HepG2 (cell line): ENCODE measurements at regions not wholly inside any gene's neighbourhood (a gene's known extent, or its start where the extent isn't known, plus 50 kb on each side); places are given as distances from the start of the nearest gene placed in this dataset.

Experiments
- ATAC-seq: fragments of 200-7000 bp; cut with Tn5 transposase; 3 replicates; pipeline ENCODE4 v1.9.1; 2020; ENCODE audit warnings: mild to moderate bottlenecking, moderate library complexity
- BruUV-seq: library from RNA; stranded (reverse); fragments of 400-500 nt; replicated peaks from 2 replicates; lab custom pipeline; 2021; lab: Mats Ljungman, UMichigan
- CTCF ChIA-PET: fragments of 300-600 bp; formaldehyde crosslinking; extraction: SDS; loops from one replicate; lab custom pipeline; 2021; ENCODE audit warnings: low total read pairs, inconsistent platforms, low intra/inter-chr PET ratio; lab: Yijun Ruan, JAX
- POLR2A ChIA-PET: fragments of 350-600 bp; sonication (Branson Sonifier 250); formaldehyde crosslinking; loops from one replicate; lab custom pipeline; 2020; ENCODE audit warnings: antibody characterized with exemption, inconsistent platforms; lab: Yijun Ruan, JAX
- DNase-seq: peaks from one replicate; pipeline ENCODE4 v3.0.0-alpha.2; 2015; ENCODE audit warnings: low spot score
- FAIRE-seq: peaks from 3 replicates; lab custom pipeline; 2011; peaks lifted over from hg19 to GRCh38; lab: Jason Lieb, UNC
- H2AFZ ChIP-seq: one replicate; pipeline ENCODE4 v1.6.1; 2011; ENCODE audit warnings: low read length, inconsistent platforms
- H3K27ac ChIP-seq: fragments of 300-600 bp; 3 replicates; pipeline ENCODE4 v1.8.0; 2011; ENCODE audit warnings: mixed run types, mild to moderate bottlenecking, mixed read lengths, low read length, inconsistent platforms; ENCODE audit not compliant: insufficient read depth; ENCODE audit errors: extremely low read length
- H3K27me3 ChIP-seq, 2 experiments: fragments of 200-600 bp in 1 of 2; 2 replicates in 1 of 2; 3 replicates in 1 of 2; pipeline versions ENCODE4 v1.6.0 to v1.8.0; 2011; ENCODE audit warnings: low read length in 2 of 2, mild to moderate bottlenecking in 2 of 2, moderate library complexity in 2 of 2, inconsistent platforms in 1 of 2; ENCODE audit not compliant: insufficient read depth in 2 of 2, control insufficient read depth in 1 of 2
- H3K36me3 ChIP-seq, 2 experiments: fragments of 200-600 bp in 1 of 2; replicated peaks in 1 of 2; 2 replicates in 1 of 2; 3 replicates in 1 of 2; pipeline versions ENCODE4 v1.5.1 to v1.8.0; 2011; ENCODE audit warnings: low read length in 2 of 2, inconsistent platforms in 1 of 2; ENCODE audit not compliant: insufficient read depth in 2 of 2, control insufficient read depth in 1 of 2
- H3K4me1 ChIP-seq: 2 replicates; pipeline ENCODE4 v1.5.1; 2012; ENCODE audit warnings: low read length, inconsistent platforms; ENCODE audit not compliant: insufficient read depth
- H3K4me2 ChIP-seq: 2 replicates; pipeline ENCODE4 v1.6.0; 2011; ENCODE audit warnings: low read depth, low read length, inconsistent platforms
- H3K4me3 ChIP-seq, 3 experiments: fragments of 200-600 bp in 1 of 3; sonication (generic), shearing (Covaris generic) in 1 of 3; replicated peaks in 1 of 3; 2 replicates each; pipeline ENCODE4 v1.5.1; 2011 to 2016; ENCODE audit warnings: low read length in 3 of 3, inconsistent platforms in 2 of 3, low read depth in 2 of 3, mild to moderate bottlenecking in 2 of 3, control low read depth in 1 of 3, mixed read lengths in 1 of 3; ENCODE audit not compliant: insufficient read depth in 1 of 3
- H3K79me2 ChIP-seq: one replicate; pipeline ENCODE4 v1.6.1; 2011; ENCODE audit warnings: low read length, inconsistent platforms; ENCODE audit not compliant: insufficient read depth
- H3K9ac ChIP-seq: 2 replicates; pipeline ENCODE4 v1.6.0; 2011; ENCODE audit warnings: mild to moderate bottlenecking, low read depth, low read length, inconsistent platforms; ENCODE audit not compliant: insufficient read depth
- H3K9me3 ChIP-seq: 2 replicates; pipeline ENCODE4 v1.5.1; 2012; ENCODE audit warnings: mild to moderate bottlenecking, low read length
- H4K20me1 ChIP-seq: 2 replicates; pipeline ENCODE4 v1.6.0; 2011; ENCODE audit warnings: inconsistent platforms, mild to moderate bottlenecking, low read length, moderate library complexity; ENCODE audit not compliant: insufficient read depth
- POLR2G ChIP-seq: fragments of 200-400 bp; formaldehyde crosslinking; IDR thresholded peaks from 2 replicates; pipeline ENCODE4 v1.6.1; 2018; ENCODE audit warnings: mild to moderate bottlenecking, low read depth, low read length, moderate library complexity
- ZNF24 ChIP-seq: fragments of 450-650 bp; IDR thresholded peaks from 2 replicates; pipeline ENCODE4 v1.6.1; 2017; ENCODE audit warnings: antibody characterized with exemption, mild to moderate bottlenecking
- WGBS: methylation state at CpG from one replicate; pipeline ENCODE4 v1.1.6; 2017; ENCODE audit warnings: low lambda C conversion rate; 5-methylcytosine and 5-hydroxymethylcytosine counted together
- in situ Hi-C: cut with HindIII; loops from 2 replicates; pipeline ENCODE4 v1.10.0; 2017; ENCODE audit warnings: low pct_unique_long_range_greater_than_20kb; ENCODE audit not compliant: extremely low pct_ligation_motif_present
- intact Hi-C: fragments of 100-400 bp; cut with micrococcal nuclease; formaldehyde crosslinking; loops from one replicate; pipeline ENCODE4 v1.10.0; 2022; ENCODE audit not compliant: unreplicated experiment
- TF ChIP-seq, protein P1 (sequence below): sonication (generic); formaldehyde crosslinking; IDR thresholded peaks from 2 replicates; pipeline ENCODE4 v1.4.0; 2020; ENCODE audit warnings: mild to moderate bottlenecking, missing genetic modification reagents

DNA sequence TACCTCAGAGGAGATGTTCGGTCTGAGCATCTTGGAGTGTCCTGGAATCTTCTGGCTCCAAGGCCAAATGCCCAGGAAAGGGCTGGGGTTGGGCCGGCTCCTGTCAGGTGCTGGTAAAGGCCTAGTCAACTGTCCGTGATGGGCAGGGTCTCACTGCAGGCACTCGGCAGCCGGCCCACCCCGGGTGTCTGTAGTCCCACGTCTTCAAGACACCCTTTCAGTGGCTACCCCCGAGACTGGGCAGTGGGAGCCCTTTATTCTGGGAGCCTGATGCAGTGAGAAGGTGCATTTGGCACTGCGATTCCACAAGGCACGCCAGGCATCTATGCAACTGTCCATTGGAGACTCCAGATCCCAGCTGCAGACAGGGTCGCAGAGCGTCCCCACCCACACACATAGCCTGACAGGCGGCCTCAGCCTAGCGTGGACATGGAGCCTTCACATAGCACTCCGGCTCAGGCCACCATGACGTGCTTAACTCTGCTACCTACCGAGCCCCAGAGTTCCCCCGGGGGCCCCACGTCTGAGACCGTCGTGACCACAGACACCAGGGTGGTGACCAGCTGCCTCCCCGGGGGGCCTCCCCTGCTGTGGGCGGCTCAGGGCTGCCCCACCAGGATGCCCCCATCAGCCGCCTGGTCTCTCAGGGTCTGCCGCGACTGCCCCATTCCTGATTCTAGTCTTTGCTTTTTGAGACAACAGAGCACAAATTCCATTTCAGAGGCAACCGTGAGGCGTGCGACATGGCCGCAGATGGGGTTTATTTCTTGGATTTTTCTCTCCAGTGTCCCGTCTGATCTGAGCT lies 331.8 kb upstream of the SFSWAP start:
- TF ChIP-seq ZNF24 (no peak), POLR2G (no peak)
- TF ChIP-seq, protein P1, sequence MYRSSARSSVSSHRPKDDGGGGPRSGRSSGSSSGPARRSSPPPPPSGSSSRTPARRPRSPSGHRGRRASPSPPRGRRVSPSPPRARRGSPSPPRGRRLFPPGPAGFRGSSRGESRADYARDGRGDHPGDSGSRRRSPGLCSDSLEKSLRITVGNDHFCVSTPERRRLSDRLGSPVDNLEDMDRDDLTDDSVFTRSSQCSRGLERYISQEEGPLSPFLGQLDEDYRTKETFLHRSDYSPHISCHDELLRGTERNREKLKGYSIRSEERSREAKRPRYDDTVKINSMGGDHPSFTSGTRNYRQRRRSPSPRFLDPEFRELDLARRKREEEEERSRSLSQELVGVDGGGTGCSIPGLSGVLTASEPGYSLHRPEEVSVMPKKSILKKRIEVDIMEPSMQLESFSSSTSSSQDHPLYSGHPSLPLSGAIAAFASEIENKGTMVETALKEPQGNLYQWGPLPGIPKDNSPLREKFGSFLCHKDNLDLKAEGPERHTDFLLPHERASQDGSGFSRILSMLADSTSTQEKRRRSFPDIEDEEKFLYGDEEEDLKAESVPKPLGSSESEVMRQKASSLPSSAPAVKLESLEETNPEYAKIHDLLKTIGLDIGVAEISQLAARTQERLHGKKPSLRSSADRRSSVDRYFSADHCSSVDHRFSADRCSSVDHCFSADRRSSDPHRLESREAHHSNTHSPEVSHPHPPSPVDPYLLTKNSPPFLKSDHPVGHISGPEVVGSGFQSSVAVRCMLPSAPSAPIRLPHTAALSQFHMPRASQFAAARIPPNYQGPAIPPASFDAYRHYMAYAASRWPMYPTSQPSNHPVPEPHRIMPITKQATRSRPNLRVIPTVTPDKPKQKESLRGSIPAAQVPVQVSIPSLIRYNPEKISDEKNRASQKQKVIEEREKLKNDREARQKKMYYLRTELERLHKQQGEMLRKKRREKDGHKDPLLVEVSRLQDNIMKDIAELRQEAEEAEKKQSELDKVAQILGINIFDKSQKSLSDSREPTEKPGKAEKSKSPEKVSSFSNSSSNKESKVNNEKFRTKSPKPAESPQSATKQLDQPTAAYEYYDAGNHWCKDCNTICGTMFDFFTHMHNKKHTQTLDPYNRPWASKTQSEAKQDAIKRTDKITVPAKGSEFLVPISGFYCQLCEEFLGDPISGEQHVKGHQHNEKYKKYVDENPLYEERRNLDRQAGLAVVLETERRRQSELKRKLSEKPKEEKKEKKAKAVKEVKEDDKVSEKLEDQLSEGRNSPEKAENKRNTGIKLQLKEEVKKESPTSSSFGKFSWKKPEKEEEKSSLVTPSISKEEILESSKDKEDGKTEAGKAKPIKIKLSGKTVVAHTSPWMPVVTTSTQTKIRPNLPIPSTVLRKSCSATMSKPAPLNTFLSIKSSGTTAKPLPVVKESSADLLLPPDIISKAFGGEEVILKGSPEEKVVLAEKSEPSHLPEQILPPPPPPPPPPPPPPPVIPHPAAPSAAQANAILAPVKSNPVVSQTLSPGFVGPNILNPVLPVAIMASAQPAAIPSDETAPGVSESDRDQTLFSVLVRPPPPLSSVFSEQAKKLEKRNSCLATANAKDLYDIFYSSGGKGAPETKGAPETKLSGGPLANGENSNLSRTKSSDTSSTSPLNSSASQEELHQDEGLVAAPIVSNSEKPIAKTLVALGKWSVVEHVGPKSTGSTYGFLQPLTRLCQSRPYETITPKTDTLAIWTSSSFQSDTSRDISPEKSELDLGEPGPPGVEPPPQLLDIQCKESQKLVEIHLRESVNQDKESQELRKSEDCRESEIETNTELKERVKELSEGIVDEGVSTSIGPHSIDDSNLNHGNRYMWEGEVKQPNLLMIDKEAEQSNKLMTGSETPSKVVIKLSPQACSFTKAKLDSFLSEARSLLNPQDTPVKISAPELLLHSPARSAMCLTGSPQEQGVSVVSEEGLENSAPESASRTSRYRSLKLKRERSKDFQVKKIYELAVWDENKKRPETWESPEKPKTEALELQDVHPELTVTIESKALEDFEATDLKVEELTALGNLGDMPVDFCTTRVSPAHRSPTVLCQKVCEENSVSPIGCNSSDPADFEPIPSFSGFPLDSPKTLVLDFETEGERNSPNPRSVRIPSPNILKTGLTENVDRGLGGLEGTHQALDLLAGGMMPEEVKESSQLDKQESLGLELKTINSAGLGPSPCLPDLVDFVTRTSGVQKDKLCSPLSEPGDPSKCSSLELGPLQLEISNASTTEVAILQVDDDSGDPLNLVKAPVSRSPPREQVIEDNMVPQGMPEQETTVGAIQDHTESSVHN (CRISPR knock-in tag) = no peak
- in situ Hi-C loops = no loop called here
- no peak for DNase-seq
- H3K4me3 ChIP-seq = no peak overlapping the region
- no peak overlapping the region for H2AFZ ChIP-seq
- ChIA-PET POLR2A (no interaction called here), CTCF (no interaction called here)
- H3K36me3 ChIP-seq = no peaks in the 10 kb centered on the region
- FAIRE-seq = no peak
- no peak overlapping the region for H3K9ac ChIP-seq
- intact Hi-C loops = no loop called here
- no peak for ATAC-seq
- H3K9me3 ChIP-seq = no peaks in the 10 kb centered on the region
- no peaks in the 10 kb centered on the region for H3K79me2 ChIP-seq
- peaks cover 3 to 61% of the 10 kb centered on the region in 2 experiments for H3K27me3 ChIP-seq
- WGBS = 33% methylated on average over 12 of the region's 31 CpGs
- H4K20me1 ChIP-seq = no peaks in the 10 kb centered on the region
- no peaks in the 10 kb centered on the region for H3K4me1 ChIP-seq
- no TSS peak for BruUV-seq
- no peak overlapping the region for H3K4me2 ChIP-seq
- H3K27ac ChIP-seq = no peak overlapping the region
